Activated naive CD8-positive, alpha-beta T cell treated with anti-CD3 and anti-CD28 coated beads, Interleukin-2, amount 50 U/mL, for 24 hours (primary cell): ENCODE measurements at regions not wholly inside any gene's neighbourhood (a gene's known extent, or its start where the extent isn't known, plus 50 kb on each side); places are given as distances from the start of the nearest gene placed in this dataset.
"Not testable (repeated sequence)": the region's sequence is repeated elsewhere in the genome, so short reads cannot be mapped to it uniquely, and the experiment has no call there.

Experiments used
- ATAC-seq: fragments of 150-1000 bp; cut with Tn5 transposase; one replicate; pipeline ENCODE4 v1.10.0; 2021
- DNase-seq: peaks from one replicate; pipeline ENCODE4 v3.0.0; 2021
- H3K27ac Mint-ChIP-seq: one replicate; pipeline ENCODE4 v1.8.0; 2021; ENCODE audit warnings: mild to moderate bottlenecking, mixed read lengths
- H3K27me3 Mint-ChIP-seq: one replicate; pipeline ENCODE4 v1.8.0; 2021; ENCODE audit warnings: mixed read lengths
- H3K36me3 Mint-ChIP-seq: one replicate; pipeline ENCODE4 v1.8.0; 2021; ENCODE audit warnings: low read depth, mixed read lengths
- H3K4me1 Mint-ChIP-seq: one replicate; pipeline ENCODE4 v1.8.0; 2021; ENCODE audit warnings: mixed read lengths
- H3K4me3 Mint-ChIP-seq: one replicate; pipeline ENCODE4 v1.8.0; 2021; ENCODE audit warnings: mild to moderate bottlenecking, moderate library complexity, mixed read lengths
- H3K9me3 Mint-ChIP-seq: one replicate; pipeline ENCODE4 v1.8.0; 2021; ENCODE audit warnings: mixed read lengths

- no peak for ATAC-seq
Measured at GRCh38 chr4:30847167-30847566, 127.0 kb downstream of the PCDH7 start.

DNA sequence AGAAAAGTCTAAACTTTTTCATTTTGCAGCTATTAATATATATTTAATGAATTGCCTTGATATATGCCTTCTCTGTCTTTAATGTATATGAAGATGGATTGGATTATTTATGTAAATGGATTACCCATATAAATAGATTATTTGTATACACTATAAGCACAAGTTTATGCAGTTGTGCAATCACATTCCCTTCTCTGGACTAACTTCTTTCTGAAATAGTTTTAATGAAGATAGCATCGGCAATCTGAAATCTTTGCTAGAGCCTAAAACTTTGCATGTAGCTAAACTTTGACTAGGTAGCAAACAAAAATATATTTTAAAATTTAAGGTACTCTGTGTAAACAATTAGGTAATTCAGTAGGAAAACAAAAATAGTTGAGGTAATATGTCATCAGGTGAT lies 127.8 kb downstream of the PCDH7 start:
- Mint-ChIP-seq H3K4me1 (no peaks in the 10 kb centered on the region), H3K9me3 (peaks cover 4% of the 10 kb centered on the region), H3K27ac (no peak overlapping the region), H3K36me3 (no peaks in the 10 kb centered on the region), H3K4me3 (no peak overlapping the region), H3K27me3 (no peaks in the 10 kb centered on the region)
- DNase-seq (no peak), ATAC-seq (no peak)

More at GRCh38 chr4:30847167-30847566, 127.0 kb downstream of the PCDH7 start:
- Mint-ChIP-seq H3K27ac (no peak overlapping the region), H3K4me1 (no peaks in the 10 kb centered on the region), H3K4me3 (no peak overlapping the region), H3K9me3 (peaks cover 4% of the 10 kb centered on the region), H3K27me3 (no peaks in the 10 kb centered on the region), H3K36me3 (no peaks in the 10 kb centered on the region)
- DNase-seq, result no peak

DNA sequence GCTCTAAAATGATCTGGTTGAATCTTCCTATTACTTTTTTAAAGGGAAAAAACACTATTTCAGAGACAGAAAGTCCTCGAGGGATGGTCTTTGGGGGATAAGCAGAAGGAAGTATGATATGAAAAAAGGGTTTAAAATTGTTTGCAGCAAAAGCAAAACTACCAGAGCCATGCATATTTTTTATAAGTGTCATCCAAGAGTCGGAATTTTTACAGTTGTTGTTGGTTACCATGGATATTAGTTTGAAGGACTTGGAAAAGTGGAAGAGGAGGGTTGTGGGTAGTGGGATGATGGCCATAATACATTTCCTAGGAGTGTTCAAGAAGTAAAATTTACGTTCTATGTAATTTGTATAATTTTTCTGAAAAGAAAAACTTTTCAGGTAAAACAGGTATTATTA lies 134.4 kb downstream of the PCDH7 start:
- no peaks in the 10 kb centered on the region for H3K27me3 Mint-ChIP-seq
- H3K36me3 Mint-ChIP-seq, result no peaks in the 10 kb centered on the region
- no peak overlapping the region for H3K4me3 Mint-ChIP-seq
- no peak for DNase-seq
- H3K9me3 Mint-ChIP-seq, result peaks cover 10% of the 10 kb centered on the region
- no peaks in the 10 kb centered on the region for H3K4me1 Mint-ChIP-seq
- no peak overlapping the region for H3K27ac Mint-ChIP-seq
- no peak for ATAC-seq

- Mint-ChIP-seq H3K36me3 (no peaks in the 10 kb centered on the region), H3K27me3 (no peaks in the 10 kb centered on the region), H3K27ac (no peak overlapping the region), H3K4me3 (no peak overlapping the region), H3K9me3 (peaks cover 10% of the 10 kb centered on the region), H3K4me1 (no peaks in the 10 kb centered on the region)
- ATAC-seq (no peak), DNase-seq (no peak)
Measured at GRCh38 chr4:30855232-30855631, 135.1 kb downstream of the PCDH7 start.

DNA sequence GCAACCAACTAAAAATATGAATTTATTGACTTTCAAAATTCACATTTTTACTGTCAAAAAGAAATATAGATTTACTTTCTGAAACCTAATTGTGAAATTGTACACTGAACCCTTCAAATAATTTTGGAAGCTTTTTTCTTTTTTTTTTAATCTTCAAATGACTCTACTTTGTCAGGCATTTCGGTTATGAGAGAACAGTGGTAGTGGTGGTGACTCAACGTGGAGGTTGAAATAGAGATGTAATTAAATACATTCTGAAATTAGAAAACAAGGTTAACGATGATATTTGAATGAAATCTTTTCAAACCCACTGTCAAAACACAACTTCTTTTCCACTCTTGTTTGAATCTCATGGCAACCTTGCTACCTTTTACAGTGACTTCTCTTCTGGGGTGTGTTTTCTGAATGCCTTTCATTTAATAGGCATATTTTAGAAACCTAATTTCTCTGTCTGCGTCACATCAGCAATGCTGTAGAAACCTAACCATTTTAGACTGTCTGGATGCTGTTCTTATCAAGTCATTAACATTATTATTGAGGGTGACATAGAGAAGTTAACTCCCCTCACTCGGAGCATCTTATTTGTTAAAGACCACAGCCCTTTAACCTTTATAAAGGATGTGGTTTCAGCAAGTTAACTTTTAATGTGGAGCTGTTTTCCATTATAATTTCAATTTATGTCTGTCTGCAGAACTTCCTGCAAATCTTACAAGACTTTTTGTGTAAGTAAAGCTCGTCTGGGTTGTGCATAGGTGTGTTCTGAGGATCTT lies 136.8 kb downstream of the PCDH7 start:
- Mint-ChIP-seq H3K4me1 (no peaks in the 10 kb centered on the region), H3K27ac (no peak overlapping the region), H3K4me3 (no peak overlapping the region), H3K9me3 (peaks cover 10% of the 10 kb centered on the region), H3K36me3 (no peaks in the 10 kb centered on the region), H3K27me3 (no peaks in the 10 kb centered on the region)
- no peak for DNase-seq
- ATAC-seq, result no peak

- DNase-seq, result no peak
- Mint-ChIP-seq H3K27me3 (no peaks in the 10 kb centered on the region), H3K4me3 (no peak overlapping the region), H3K36me3 (no peaks in the 10 kb centered on the region), H3K9me3 (peaks cover 9% of the 10 kb centered on the region), H3K4me1 (no peaks in the 10 kb centered on the region), H3K27ac (no peak overlapping the region)
- ATAC-seq, result no peak
Measured at GRCh38 chr4:30860978-30861377, 140.8 kb downstream of the PCDH7 start.

- H3K27ac Mint-ChIP-seq, result no peak overlapping the region
- no peak for ATAC-seq
- no peaks in the 10 kb centered on the region for H3K4me1 Mint-ChIP-seq
- H3K27me3 Mint-ChIP-seq, result no peaks in the 10 kb centered on the region
- no peak overlapping the region for H3K4me3 Mint-ChIP-seq
- peaks cover 9% of the 10 kb centered on the region for H3K9me3 Mint-ChIP-seq
- no peaks in the 10 kb centered on the region for H3K36me3 Mint-ChIP-seq
- no peak for DNase-seq
Measured at GRCh38 chr4:30862196-30862595, 142.0 kb downstream of the PCDH7 start.

- Mint-ChIP-seq H3K4me3 (no peak overlapping the region), H3K4me1 (no peaks in the 10 kb centered on the region), H3K36me3 (no peaks in the 10 kb centered on the region), H3K27ac (no peak overlapping the region), H3K9me3 (peaks cover 8% of the 10 kb centered on the region), H3K27me3 (no peaks in the 10 kb centered on the region)
- DNase-seq (no peak), ATAC-seq (no peak)
Measured at GRCh38 chr4:30863021-30863420, 142.9 kb downstream of the PCDH7 start.

DNA sequence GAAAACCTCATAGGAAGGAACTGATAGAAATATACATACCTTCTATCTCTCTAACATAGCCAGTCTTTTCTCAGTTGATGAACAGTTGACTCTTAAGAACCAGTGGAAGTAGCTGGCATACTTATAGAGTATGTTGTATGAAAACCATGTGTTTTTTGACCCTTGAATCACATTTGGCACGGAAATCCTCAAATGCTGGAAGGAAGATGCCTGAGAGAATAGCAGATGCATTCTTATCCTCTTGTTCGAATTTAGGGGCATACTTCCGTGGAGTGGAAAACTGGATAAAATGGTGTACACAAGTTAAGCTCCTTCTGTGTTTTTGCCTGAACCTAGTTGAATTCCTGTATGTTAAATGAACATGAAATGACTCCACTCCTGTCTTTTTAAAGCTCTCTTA lies 145.5 kb downstream of the PCDH7 start:
- Mint-ChIP-seq H3K9me3 (peaks cover 5% of the 10 kb centered on the region), H3K27ac (no peak overlapping the region), H3K4me3 (no peak overlapping the region), H3K36me3 (no peaks in the 10 kb centered on the region), H3K27me3 (no peaks in the 10 kb centered on the region), H3K4me1 (no peaks in the 10 kb centered on the region)
- DNase-seq (no peak), ATAC-seq (no peak)

DNA sequence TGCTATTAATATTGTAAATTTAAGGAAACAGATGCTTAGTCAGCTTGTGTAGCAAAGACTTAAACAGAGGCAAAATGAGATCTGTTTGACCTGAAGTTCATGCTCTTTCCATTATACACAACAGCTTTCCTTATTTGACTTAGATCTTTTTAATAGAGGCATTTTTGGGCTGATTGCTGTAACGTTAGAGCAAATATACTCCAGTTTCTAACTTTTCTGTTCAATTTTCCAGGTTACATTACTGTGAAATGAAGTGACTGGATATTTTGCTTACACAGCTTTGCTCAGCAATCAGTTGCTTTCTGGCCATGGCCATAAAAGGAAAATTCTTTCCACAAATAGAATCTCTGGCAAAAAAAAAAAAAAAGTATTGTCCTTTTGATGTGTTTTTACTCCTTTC lies 146.2 kb downstream of the PCDH7 start:
- Mint-ChIP-seq H3K27me3 (no peaks in the 10 kb centered on the region), H3K4me1 (no peaks in the 10 kb centered on the region), H3K27ac (no peak overlapping the region), H3K9me3 (peaks cover 8% of the 10 kb centered on the region), H3K36me3 (peaks cover 2% of the 10 kb centered on the region), H3K4me3 (no peak overlapping the region)
- DNase-seq (no peak), ATAC-seq (no peak)

- Mint-ChIP-seq H3K4me1 (no peaks in the 10 kb centered on the region), H3K36me3 (peaks cover 2% of the 10 kb centered on the region), H3K4me3 (no peak overlapping the region), H3K27ac (no peak overlapping the region), H3K27me3 (no peaks in the 10 kb centered on the region), H3K9me3 (peaks cover 8% of the 10 kb centered on the region)
- no peak for DNase-seq
- no peak for ATAC-seq
Measured at GRCh38 chr4:30866907-30867306, 146.7 kb downstream of the PCDH7 start.

DNA sequence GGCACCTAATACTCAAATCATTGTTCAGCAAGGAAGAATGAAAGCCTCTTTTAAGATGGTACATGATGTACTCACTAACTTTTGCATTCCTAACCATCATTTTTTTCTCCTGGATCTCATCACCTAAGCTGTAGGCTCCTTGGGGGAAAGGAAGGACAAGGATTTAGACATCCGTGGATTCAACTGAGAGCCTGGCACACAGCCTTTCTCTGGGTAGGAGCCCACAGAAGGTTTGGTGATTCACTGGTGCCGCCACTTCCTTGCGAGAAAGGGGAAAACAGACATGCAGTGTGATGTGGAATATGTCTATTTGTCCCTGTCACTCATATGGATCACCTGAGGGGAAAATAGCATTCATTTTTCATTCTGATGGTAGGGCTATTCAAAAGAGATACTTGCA lies 147.3 kb downstream of the PCDH7 start:
- Mint-ChIP-seq H3K4me1 (no peaks in the 10 kb centered on the region), H3K9me3 (peaks cover 8% of the 10 kb centered on the region), H3K27me3 (no peaks in the 10 kb centered on the region), H3K4me3 (no peak overlapping the region), H3K36me3 (peaks cover 2% of the 10 kb centered on the region), H3K27ac (no peak overlapping the region)
- no peak for ATAC-seq
- DNase-seq, result no peak

DNA sequence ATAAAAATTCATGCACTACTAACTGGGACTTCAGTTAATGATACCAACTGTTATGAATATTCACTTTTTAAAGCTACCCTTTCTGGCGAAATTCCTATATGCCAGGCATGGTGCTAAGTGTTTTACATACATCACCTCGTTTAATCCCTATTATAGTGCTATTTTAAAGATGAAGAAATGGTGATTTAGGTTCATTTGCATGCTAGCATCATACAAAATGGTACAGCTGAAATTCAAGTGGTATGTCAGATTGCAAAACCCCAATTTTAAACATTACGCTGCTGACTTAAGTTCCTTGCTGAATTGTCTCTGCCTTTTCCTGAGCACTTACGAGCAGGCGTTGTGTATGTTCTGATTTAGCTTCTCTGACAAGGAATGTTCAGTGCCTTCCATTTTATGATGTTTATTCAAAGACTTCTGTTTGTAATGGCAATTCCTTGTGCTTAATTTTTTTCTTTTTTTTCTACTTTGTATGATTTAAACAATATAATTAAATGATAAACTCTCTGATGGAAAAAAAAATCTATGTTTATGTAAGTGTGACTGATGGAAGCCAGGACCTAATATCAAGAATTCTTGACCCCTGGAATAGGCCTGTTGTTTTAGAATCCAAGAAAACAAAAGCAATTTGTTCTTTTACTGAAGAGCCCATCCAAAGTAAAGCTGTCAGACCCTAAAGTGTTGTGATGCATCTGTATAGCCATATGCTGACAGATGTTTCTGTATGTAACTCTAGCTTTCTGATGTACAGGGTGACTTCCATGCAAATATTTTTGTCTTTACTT lies 148.1 kb downstream of the PCDH7 start:
- peaks cover 8% of the 10 kb centered on the region for H3K9me3 Mint-ChIP-seq
- H3K27me3 Mint-ChIP-seq, result no peaks in the 10 kb centered on the region
- H3K4me3 Mint-ChIP-seq, result no peak overlapping the region
- ATAC-seq, result no peak
- H3K27ac Mint-ChIP-seq, result no peak overlapping the region
- H3K4me1 Mint-ChIP-seq, result no peaks in the 10 kb centered on the region
- DNase-seq, result no peak
- peaks cover 2% of the 10 kb centered on the region for H3K36me3 Mint-ChIP-seq

DNA sequence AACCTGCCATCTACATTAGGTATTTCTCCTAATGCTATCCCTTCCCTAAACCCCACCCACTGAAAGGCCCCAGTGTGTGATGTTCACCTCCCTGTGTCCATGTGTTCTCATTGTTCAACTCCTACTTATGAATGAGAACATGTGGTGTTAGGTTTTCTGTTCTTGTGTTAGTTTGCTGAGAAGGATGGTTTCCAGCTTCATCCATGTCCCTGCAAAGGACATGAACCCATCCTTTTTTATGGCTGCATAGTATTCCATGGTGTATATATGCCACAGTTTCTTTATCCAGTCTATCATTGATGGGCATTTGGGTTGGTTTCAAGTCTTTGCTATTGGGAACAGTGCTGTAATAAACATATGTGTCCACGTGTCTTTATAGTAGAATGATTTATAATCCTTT lies 149.2 kb downstream of the PCDH7 start:
- DNase-seq, H3K9me3 Mint-ChIP-seq, H3K36me3 Mint-ChIP-seq, H3K4me3 Mint-ChIP-seq, H3K27me3 Mint-ChIP-seq, H3K27ac Mint-ChIP-seq, ATAC-seq, H3K4me1 Mint-ChIP-seq: not testable (repeated sequence)

- Mint-ChIP-seq H3K9me3 (peaks cover 8% of the 10 kb centered on the region), H3K36me3 (peaks cover 2% of the 10 kb centered on the region), H3K4me3 (no peak overlapping the region), H3K27ac (no peak overlapping the region), H3K4me1 (no peaks in the 10 kb centered on the region), H3K27me3 (no peaks in the 10 kb centered on the region)
- ATAC-seq, result no peak
- DNase-seq, result no peak
Measured at GRCh38 chr4:30870513-30870912, 150.3 kb downstream of the PCDH7 start.
